Vagina (tissue), 2 donors: ENCODE measurements at regions not wholly inside any gene's neighbourhood (a gene's known extent, or its start where the extent isn't known, plus 50 kb on each side); places are given as distances from the start of the nearest gene placed in this dataset.

ENCODE experiments used
- CTCF ChIP-seq, 3 experiments: fragments of 450-650 bp in 2 of 3; fragments of 200-600 bp in 1 of 3; sonication (generic) in 1 of 3; IDR thresholded peaks; one replicate each; pipeline ENCODE4 v1.5.1; 2017 to 2019; ENCODE audit warnings: antibody characterized with exemption in 3 of 3, mild to moderate bottlenecking in 2 of 3, moderate library complexity in 2 of 3
- POLR2AphosphoS5 ChIP-seq, 2 donors: sonication (generic); formaldehyde crosslinking; IDR thresholded peaks; one replicate each; pipeline ENCODE4 v1.9.0; 2017; ENCODE audit warnings: antibody characterized with exemption in 2 of 2, mild to moderate bottlenecking in 2 of 2, low read depth in 1 of 2; ENCODE audit not compliant: insufficient read depth in 1 of 2

- TF ChIP-seq CTCF (IDR thresholded peaks at IDR 0.05) (no peak), POLR2AphosphoS5 (IDR thresholded peaks at IDR 0.05; ENCODE audit: insufficient read depth in 1 of 2, low read depth in 1 of 2) (no peak)
Observed at GRCh38 chr2:57291209-57291608, 755.4 kb upstream of the VRK2 start.
